IMR-90 (cell line): ENCODE measurements at regions not wholly inside any gene's neighbourhood (a gene's known extent, or its start where the extent isn't known, plus 50 kb on each side); places are given as distances from the start of the nearest gene placed in this dataset.

Experiments
- ATAC-seq: fragments of 200-7000 bp; cut with Tn5 transposase; 2 replicates; pipeline ENCODE4 v1.9.1; 2020; ENCODE audit warnings: low read depth, mild to moderate bottlenecking, moderate library complexity
- BruUV-seq: library from RNA; stranded (reverse); fragments of 400-500 nt; replicated peaks from 2 replicates; lab custom pipeline; 2021; lab: Mats Ljungman, UMichigan
- CTCF ChIA-PET: fragments of 300-600 bp; formaldehyde crosslinking; extraction: SDS; loops from one replicate; lab custom pipeline; 2021; ENCODE audit warnings: antibody characterized with exemption; lab: Yijun Ruan, JAX
- POLR2A ChIA-PET: fragments of 300-600 bp; sonication (Branson Sonifier 250); formaldehyde crosslinking; loops from one replicate; lab custom pipeline; 2022; ENCODE audit warnings: antibody characterized with exemption; ENCODE audit not compliant: unreplicated experiment; lab: Charles Lee
- DNase-seq: peaks from one replicate; pipeline ENCODE4 v3.0.0; 2013
- H2AFZ ChIP-seq: replicated peaks from 2 replicates; pipeline ENCODE3; 2013; ENCODE audit warnings: low read length, mild to moderate bottlenecking; ENCODE audit not compliant: poor library complexity
- H2AK5ac ChIP-seq: 2 replicates; pipeline ENCODE4 v1.6.1; 2013; ENCODE audit warnings: low read depth, low read length, inconsistent platforms
- H2AK9ac ChIP-seq: replicated peaks from 2 replicates; pipeline ENCODE3; 2013; ENCODE audit warnings: mild to moderate bottlenecking, low read depth, low read length, moderate library complexity; ENCODE audit not compliant: poor library complexity
- H2BK120ac ChIP-seq: 2 replicates; pipeline ENCODE4 v1.6.1; 2013; ENCODE audit warnings: low read depth, low read length, inconsistent platforms
- H2BK15ac ChIP-seq: 3 replicates; pipeline ENCODE4 v1.6.1; 2013; ENCODE audit warnings: low read depth, low read length, inconsistent platforms
- H2BK20ac ChIP-seq: 2 replicates; pipeline ENCODE4 v1.6.1; 2013; ENCODE audit warnings: low read depth, mild to moderate bottlenecking, inconsistent platforms, low read length, moderate library complexity
- H2BK5ac ChIP-seq: 2 replicates; pipeline ENCODE4 v1.6.1; 2013; ENCODE audit warnings: mild to moderate bottlenecking, low read depth, low read length, inconsistent platforms; ENCODE audit not compliant: poor library complexity, severe bottlenecking
- H3K14ac ChIP-seq: replicated peaks from 2 replicates; pipeline ENCODE4 v1.6.1; 2013; ENCODE audit warnings: low read depth, low read length, inconsistent platforms
- H3K18ac ChIP-seq: 2 replicates; pipeline ENCODE4 v1.6.1; 2013; ENCODE audit warnings: low read depth, low read length, control low read depth
- H3K23ac ChIP-seq: 2 replicates; pipeline ENCODE4 v1.6.1; 2013; ENCODE audit warnings: low read depth, low read length, inconsistent platforms
- H3K27ac ChIP-seq: 2 replicates; pipeline ENCODE4 v1.5.1; 2013; ENCODE audit warnings: mild to moderate bottlenecking, control low read depth, low read length; ENCODE audit not compliant: insufficient read depth
- H3K27me3 ChIP-seq: 2 replicates; pipeline ENCODE4 v1.6.1; 2013; ENCODE audit warnings: low read length; ENCODE audit not compliant: control insufficient read depth, insufficient read depth
- H3K36me3 ChIP-seq: 2 replicates; pipeline ENCODE4 v1.6.1; 2013; ENCODE audit warnings: low read length, mixed read lengths; ENCODE audit not compliant: control insufficient read depth, insufficient read depth
- H3K4ac ChIP-seq: 2 replicates; pipeline ENCODE4 v1.6.1; 2013; ENCODE audit warnings: low read depth, low read length, inconsistent platforms
- H3K4me1 ChIP-seq: 2 replicates; pipeline ENCODE4 v1.6.1; 2013; ENCODE audit warnings: low read length, mixed read lengths; ENCODE audit not compliant: control insufficient read depth, insufficient read depth
- H3K4me2 ChIP-seq: 2 replicates; pipeline ENCODE4 v1.6.1; 2013; ENCODE audit warnings: low read depth, mild to moderate bottlenecking, control low read depth, low read length, moderate library complexity
- H3K4me3 ChIP-seq: 2 replicates; pipeline ENCODE4 v1.5.1; 2013; ENCODE audit warnings: low read depth, mild to moderate bottlenecking, control low read depth, low read length, moderate library complexity; ENCODE audit not compliant: insufficient read depth
- H3K56ac ChIP-seq: 2 replicates; pipeline ENCODE4 v1.6.1; 2013; ENCODE audit warnings: low read length, inconsistent platforms; ENCODE audit not compliant: insufficient read depth; ENCODE audit errors: extremely low read depth
- H3K79me1 ChIP-seq, 2 experiments: 2 replicates each; pipeline ENCODE4 v1.6.1; 2013; ENCODE audit warnings: low read length in 2 of 2, inconsistent platforms in 1 of 2, low read depth in 1 of 2
- H3K9ac ChIP-seq: 2 replicates; pipeline ENCODE4 v1.6.1; 2013; ENCODE audit warnings: low read depth, low read length, control low read depth
- H3K9me1 ChIP-seq: 2 replicates; pipeline ENCODE4 v1.6.1; 2013; ENCODE audit warnings: low read length, inconsistent platforms; ENCODE audit not compliant: insufficient read depth
- H3K9me3 ChIP-seq: 2 replicates; pipeline ENCODE4 v1.6.1; 2013; ENCODE audit warnings: low read length; ENCODE audit not compliant: control insufficient read depth, insufficient read depth
- H4K20me1 ChIP-seq: 2 replicates; pipeline ENCODE4 v1.6.1; 2013; ENCODE audit warnings: low read length, inconsistent platforms; ENCODE audit not compliant: insufficient read depth
- H4K5ac ChIP-seq: 2 replicates; pipeline ENCODE4 v1.6.1; 2013; ENCODE audit warnings: mild to moderate bottlenecking, low read depth, low read length, control low read depth
- H4K8ac ChIP-seq, 2 experiments: 2 replicates each; pipeline ENCODE4 v1.6.1; 2013; ENCODE audit warnings: low read depth in 2 of 2, low read length in 2 of 2, control low read depth in 1 of 2, inconsistent platforms in 1 of 2
- H4K91ac ChIP-seq: 2 replicates; pipeline ENCODE4 v1.6.1; 2013; ENCODE audit warnings: low read depth, low read length, inconsistent platforms; ENCODE audit not compliant: insufficient read depth
- BHLHE40 ChIP-seq: fragments of 150-350 bp; IDR thresholded peaks from 2 replicates; pipeline ENCODE4 v1.6.1; 2016; ENCODE audit warnings: mild to moderate bottlenecking, low read depth, low read length
- CEBPB ChIP-seq: IDR thresholded peaks from 2 replicates; pipeline ENCODE4 v1.6.1; 2012; ENCODE audit warnings: low read depth, low read length, improper control_type of control experiment
- CHD1 ChIP-seq: IDR thresholded peaks from 2 replicates; pipeline ENCODE4 v1.6.1; 2012; ENCODE audit warnings: low read depth, low read length, improper control_type of control experiment
- MXI1 ChIP-seq: IDR thresholded peaks from 2 replicates; pipeline ENCODE4 v1.6.1; 2012; ENCODE audit warnings: low read depth, mild to moderate bottlenecking, low read length, moderate library complexity, borderline replicate concordance
- RAD21 ChIP-seq: IDR thresholded peaks from 2 replicates; pipeline ENCODE4 v1.6.1; 2012; ENCODE audit warnings: low read length, improper control_type of control experiment
- RCOR1 ChIP-seq: IDR thresholded peaks from 2 replicates; pipeline ENCODE4 v1.6.1; 2012; ENCODE audit warnings: mild to moderate bottlenecking, low read length, improper control_type of control experiment; ENCODE audit not compliant: insufficient replicate concordance
- USF2 ChIP-seq: fragments of 150-350 bp; IDR thresholded peaks from 2 replicates; pipeline ENCODE4 v1.6.1; 2017; ENCODE audit warnings: mild to moderate bottlenecking, antibody characterized with exemption, low read length, low read depth
- WGBS, 2 experiments: methylation state at CpG; one replicate each; pipeline versions ENCODE4 v1.1.5 to v1.1.7; 2013; ENCODE audit warnings: missing lambda C conversion rate in 2 of 2; ENCODE audit not compliant: insufficient read length in 1 of 2; ENCODE audit errors: extremely low coverage in 2 of 2; 5-methylcytosine and 5-hydroxymethylcytosine counted together
- dilution Hi-C: fragments of 300-500 bp; cut with HindIII; formaldehyde crosslinking; loops from one replicate; pipeline ENCODE4 v1.14.3; 2018; ENCODE audit warnings: low sequenced_read_pairs; ENCODE audit not compliant: unreplicated experiment
- in situ Hi-C: fragments of 300-500 bp; cut with MboI; formaldehyde crosslinking; loops from 3 replicates; pipeline ENCODE4 v1.14.3; 2019; ENCODE audit warnings: low sequenced_read_pairs, inconsistent platforms, mixed read lengths
- intact Hi-C: fragments of 100-400 bp; cut with micrococcal nuclease; formaldehyde crosslinking; loops from 2 replicates; pipeline ENCODE4 v1.10.0; 2022

GRCh38 chr3:102054543-102055080, 205.3 kb downstream of the NFKBIZ start:
- no TSS peak for BruUV-seq
- intact Hi-C loops (no loop called here), in situ Hi-C loops (no loop called here), dilution Hi-C loops (no loop called here)
- Histone ChIP-seq H3K14ac (0 out of 2 replicates have a peak overlapping the region, but pooled peaks have one; percentile 27), H2BK15ac (no peak overlapping the region), H3K4me1 (peaks cover 1% of the 10 kb centered on the region; the same call in 1 of the 2 replicates), H2AFZ (no peak overlapping the region), H3K18ac (no peak overlapping the region), H3K9ac (no peak overlapping the region), H4K20me1 (no peaks in the 10 kb centered on the region), H4K8ac (no peak overlapping the region), H2BK5ac (no peak overlapping the region), H2AK9ac (no peak overlapping the region), H3K4me3 (no peak overlapping the region), H3K4me2 (no peak overlapping the region), H2AK5ac (no peak overlapping the region), H2BK20ac (0 out of 2 replicates have a peak overlapping the region, but pooled peaks have one; percentile 3), H4K91ac (no peak overlapping the region), H3K56ac (no peak overlapping the region), H3K9me1 (no peaks in the 10 kb centered on the region; the same call in 1 of the 2 replicates), H3K36me3 (no peaks in the 10 kb centered on the region), H3K4ac (no peak overlapping the region), H3K23ac (no peak overlapping the region), H2BK120ac (no peak overlapping the region), H3K79me1 (no peaks in the 10 kb centered on the region), H3K9me3 (no peaks in the 10 kb centered on the region), H4K5ac (no peak overlapping the region), H3K27me3 (no peaks in the 10 kb centered on the region), H3K27ac (no peak overlapping the region)
- CTCF ChIA-PET: interaction anchor here (1.2 kb wide), 1 partner anchor 140 kb away, joined by 3 read pairs; no protein-coding TSS in a partner anchor
- 81% methylated on average over 3 of the region's 10 CpGs; no CpG with 5 or more reads in 1 of the 2 experiments for WGBS, 2 experiments
- POLR2A ChIA-PET: no interaction called here
- ATAC-seq: no peak
- DNase-seq: no peak
- TF ChIP-seq MXI1: no peak
- no peak for TF ChIP-seq BHLHE40
- no peak for TF ChIP-seq CHD1
- TF ChIP-seq USF2: no peak
- no peak for TF ChIP-seq CEBPB
- no peak for TF ChIP-seq RAD21
- TF ChIP-seq RCOR1: no peak
